Choroid plexus epithelial cell (primary cell): ENCODE measurements at regions not wholly inside any gene's neighbourhood (a gene's known extent, or its start where the extent isn't known, plus 50 kb on each side); places are given as distances from the start of the nearest gene placed in this dataset.

Experiments used
- DNase-seq: peaks from one replicate; pipeline ENCODE4 v3.0.0-alpha.2; 2010; ENCODE audit warnings: low read depth
- H3K4me3 ChIP-seq: 2 replicates; pipeline ENCODE4 v1.5.1; 2011; ENCODE audit warnings: low read depth, mild to moderate bottlenecking, control low read depth, low read length, moderate library complexity
- TF ChIP-seq, protein P1 (sequence below): conservative IDR thresholded peaks from 2 replicates; pipeline ENCODE4 v1.5.1; 2011; ENCODE audit warnings: low read depth, mild to moderate bottlenecking, control low read depth, inconsistent platforms, low read length, moderate library complexity

DNA sequence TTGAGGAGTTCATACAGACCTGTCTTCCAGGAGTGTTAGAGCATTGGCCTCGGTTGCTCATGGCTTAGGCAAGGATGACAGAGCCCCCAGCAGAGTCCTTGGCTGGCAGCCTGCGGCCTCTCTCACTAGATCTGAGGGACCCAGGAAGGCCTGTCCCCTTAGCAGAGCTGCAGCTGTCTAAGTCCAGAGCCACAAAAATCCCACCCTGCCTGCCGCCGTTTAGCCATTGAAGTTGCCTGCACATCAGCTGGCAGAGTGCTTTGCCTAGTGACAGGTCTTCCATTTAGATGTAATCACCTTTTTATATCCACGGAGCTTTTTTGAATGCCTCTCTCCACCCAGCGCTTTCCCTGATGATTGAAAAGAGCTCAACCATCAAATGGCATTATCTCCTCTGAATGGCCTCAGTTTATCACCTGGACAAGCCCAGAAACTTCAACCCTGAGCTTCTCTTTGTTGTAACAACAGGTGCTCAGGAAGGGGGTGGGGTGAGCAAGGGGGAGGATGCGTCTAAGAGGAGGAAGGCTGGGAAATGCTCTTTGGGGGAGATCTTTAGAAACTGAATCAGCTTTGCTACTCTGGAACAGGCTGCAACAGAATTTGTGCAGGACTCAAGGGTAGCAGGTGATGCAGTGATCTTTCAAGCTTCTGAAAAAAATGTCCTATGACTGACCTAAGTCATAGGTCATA lies 71.9 kb downstream of the TNP1 start:
- no peak overlapping the region for H3K4me3 ChIP-seq
- TF ChIP-seq, protein P1, sequence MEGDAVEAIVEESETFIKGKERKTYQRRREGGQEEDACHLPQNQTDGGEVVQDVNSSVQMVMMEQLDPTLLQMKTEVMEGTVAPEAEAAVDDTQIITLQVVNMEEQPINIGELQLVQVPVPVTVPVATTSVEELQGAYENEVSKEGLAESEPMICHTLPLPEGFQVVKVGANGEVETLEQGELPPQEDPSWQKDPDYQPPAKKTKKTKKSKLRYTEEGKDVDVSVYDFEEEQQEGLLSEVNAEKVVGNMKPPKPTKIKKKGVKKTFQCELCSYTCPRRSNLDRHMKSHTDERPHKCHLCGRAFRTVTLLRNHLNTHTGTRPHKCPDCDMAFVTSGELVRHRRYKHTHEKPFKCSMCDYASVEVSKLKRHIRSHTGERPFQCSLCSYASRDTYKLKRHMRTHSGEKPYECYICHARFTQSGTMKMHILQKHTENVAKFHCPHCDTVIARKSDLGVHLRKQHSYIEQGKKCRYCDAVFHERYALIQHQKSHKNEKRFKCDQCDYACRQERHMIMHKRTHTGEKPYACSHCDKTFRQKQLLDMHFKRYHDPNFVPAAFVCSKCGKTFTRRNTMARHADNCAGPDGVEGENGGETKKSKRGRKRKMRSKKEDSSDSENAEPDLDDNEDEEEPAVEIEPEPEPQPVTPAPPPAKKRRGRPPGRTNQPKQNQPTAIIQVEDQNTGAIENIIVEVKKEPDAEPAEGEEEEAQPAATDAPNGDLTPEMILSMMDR = no peak
- DNase-seq = no peak

DNA sequence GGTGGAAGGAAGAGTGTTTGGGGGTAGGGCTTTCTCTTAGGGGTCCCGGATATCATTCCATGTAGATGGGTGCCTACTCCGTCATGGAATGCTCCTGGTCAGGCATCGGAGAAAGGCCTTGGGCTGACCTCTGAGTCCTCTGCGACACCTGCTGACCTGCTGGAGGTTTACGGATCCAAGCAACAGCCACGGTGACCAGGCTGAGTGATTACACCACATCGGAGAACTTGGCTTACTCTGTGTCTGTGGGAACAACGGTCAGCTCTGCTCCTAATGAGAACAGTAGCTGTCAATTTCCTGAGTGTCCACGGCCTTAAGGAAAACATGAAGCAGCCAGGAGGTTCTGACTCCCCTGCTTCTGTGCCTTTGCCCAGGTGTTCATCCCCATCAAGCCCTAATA lies 73.2 kb downstream of the TNP1 start:
- TF ChIP-seq, protein P1 = no peak
- DNase-seq = no peak
- no peak overlapping the region for H3K4me3 ChIP-seq

DNA sequence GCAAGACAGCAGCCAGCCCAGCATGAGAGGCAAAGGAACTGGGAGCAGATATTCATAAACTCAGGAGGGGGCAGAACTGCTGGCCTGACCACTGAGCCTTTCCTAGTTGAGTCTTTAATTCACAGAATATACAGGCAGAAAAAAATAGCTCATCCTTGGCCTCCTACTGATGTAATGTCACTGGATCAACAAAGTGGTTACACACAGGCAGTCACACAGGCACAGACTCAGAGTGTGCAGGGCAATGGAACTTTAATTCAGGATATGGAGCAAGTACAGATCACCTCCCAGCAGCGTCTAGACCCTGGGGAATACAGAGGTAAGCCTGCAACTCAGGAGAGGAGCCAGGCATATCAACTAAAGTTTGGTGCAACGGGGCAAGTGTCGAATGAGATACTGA lies 75.4 kb downstream of the TNP1 start:
- H3K4me3 ChIP-seq = no peak overlapping the region

DNA sequence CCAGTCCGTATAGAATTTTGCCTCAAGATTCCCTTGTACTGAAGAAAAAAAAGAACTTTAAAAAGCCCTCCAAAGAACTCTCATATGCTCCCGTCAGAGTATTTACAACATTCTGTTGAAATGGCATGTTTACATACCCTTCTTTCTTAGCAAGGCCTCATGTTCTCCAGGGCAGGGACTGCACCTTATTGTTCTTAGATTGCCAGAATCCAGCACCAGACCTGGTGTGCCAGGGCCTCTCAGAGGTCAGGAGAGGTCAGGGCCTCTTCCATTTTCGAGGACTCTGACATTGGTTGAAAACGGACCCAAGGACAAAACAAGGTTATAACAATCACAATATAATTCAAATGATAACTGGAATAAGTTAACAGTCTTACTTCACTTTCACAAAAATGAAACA lies 78.2 kb downstream of the TNP1 start:
- TF ChIP-seq, protein P1 = no peak
- no peak for DNase-seq
- no peak overlapping the region for H3K4me3 ChIP-seq

More for the DNA sequence above, 75.4 kb downstream of the TNP1 start:
- TF ChIP-seq, protein P1 = no peak
- no peak for DNase-seq

DNA sequence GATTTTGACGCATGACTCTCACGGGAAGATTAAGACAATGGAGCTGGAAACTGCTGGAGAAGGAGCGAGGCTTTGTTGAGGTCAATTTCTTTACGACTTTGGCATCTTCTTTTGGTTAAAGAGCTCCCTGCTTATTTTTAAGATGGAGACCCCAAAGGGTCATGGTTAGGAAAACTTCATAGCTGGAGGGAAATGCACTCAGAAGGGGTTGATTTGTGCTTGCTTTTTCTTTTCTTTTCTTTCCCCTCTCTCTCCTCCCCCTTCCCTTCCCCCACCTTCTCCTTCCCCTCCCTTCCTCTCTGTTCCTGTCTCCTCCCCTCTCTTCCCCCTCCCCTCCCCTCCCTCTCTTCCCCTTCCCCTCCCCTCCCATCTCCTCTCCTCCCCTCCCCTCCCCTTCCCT lies 79.0 kb downstream of the TNP1 start:
- no peak for DNase-seq
- no peak overlapping the region for H3K4me3 ChIP-seq
- TF ChIP-seq, protein P1 = no peak

DNA sequence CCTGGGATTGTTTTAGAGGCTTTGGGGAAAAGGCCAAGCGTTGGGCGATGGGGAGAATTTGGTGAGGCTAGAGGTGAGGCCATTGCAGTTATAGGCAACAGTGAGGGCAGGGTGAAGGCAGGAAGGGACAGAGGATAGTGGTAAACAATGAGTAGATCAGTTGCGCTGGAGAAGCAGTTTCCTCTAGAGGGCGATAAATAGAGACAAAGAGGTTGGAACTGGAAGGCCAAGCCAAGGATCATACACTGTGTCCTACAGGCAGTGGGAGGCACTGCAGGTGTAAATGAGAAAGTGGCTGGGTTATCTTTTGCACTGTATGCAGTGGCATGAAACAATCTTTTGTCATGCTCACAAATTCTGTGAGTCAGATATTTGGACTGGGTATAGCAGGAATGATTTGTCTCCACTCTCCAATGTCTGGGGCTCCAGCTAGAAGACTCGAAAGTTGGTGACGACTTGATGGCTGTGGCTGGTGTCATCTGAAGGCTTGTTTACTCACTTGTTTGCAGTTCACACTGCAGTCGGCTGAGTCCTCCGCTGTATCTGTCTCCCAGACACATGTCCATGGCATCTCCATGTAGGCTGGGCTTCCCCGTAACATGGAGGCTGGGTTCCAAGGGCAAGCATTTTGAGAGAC lies 82.1 kb downstream of the TNP1 start:
- DNase-seq = peak; percentile 68
- no peak overlapping the region for H3K4me3 ChIP-seq
- TF ChIP-seq, protein P1 = peak; percentile 78
